ENCODE measurements at regions not wholly inside any gene's neighbourhood (a gene's known extent, or its start where the extent isn't known, plus 50 kb on each side); places are given as distances from the start of the nearest gene placed in this dataset.

GRCh38 chr12:127781336-127781735, 485.6 kb upstream of the TMEM132C start:
- ChIA-PET RAD21 (ENCODE audit: unreplicated experiment) (no interaction called here), SMC1A (ENCODE audit: uncharacterized antibody, unreplicated experiment) (no interaction called here), CTCF (no interaction called here), POLR2A (no interaction called here)
- no peaks in the 10 kb centered on the region for H3K4me1 ChIP-seq (ENCODE audit: control insufficient read depth, insufficient read depth, low read length)
- H2AFZ ChIP-seq (ENCODE audit: control insufficient read depth, low read depth, low read length), result no peak overlapping the region
- intact Hi-C loops (cut with micrococcal nuclease; ENCODE audit: unreplicated experiment), result no loop called here
- 1% methylated on average over 5 of the region's 5 CpGs for WGBS (ENCODE audit: insufficient coverage, insufficient replicate concordance, low lambda C conversion rate, missing lambda C conversion rate)
- H3K9me3 ChIP-seq (replicated peaks; ENCODE audit: control insufficient read depth, insufficient read depth, low read length), result no peaks in the 10 kb centered on the region
- no peak for FAIRE-seq
- TF ChIP-seq USF2 (IDR thresholded peaks at IDR 0.05; ENCODE audit: borderline replicate concordance, low read depth, low read length), result no peak
- DNase-seq (ENCODE audit: low read depth, low spot score), result no peak
- no peak overlapping the region for H3K9ac ChIP-seq (ENCODE audit: control insufficient read depth, insufficient read depth, low read length)
- no TSS peak for BruUV-seq (replicated peaks)
- no peaks in the 10 kb centered on the region for H3K27me3 ChIP-seq (replicated peaks in 1 of 2; ENCODE audit: control insufficient read depth in 2 of 2, insufficient read depth in 2 of 2, low read length in 1 of 2)
- no peak for ATAC-seq
- in situ Hi-C loops (cut with MboI), result no loop called here
- no peaks in the 10 kb centered on the region for H3K36me3 ChIP-seq (ENCODE audit: control insufficient read depth in 2 of 2, insufficient read depth in 2 of 2, low read length in 1 of 2)
- H3K4me3 ChIP-seq, result no peak overlapping the region
- H3K4me2 ChIP-seq (ENCODE audit: control insufficient read depth, insufficient read depth), result no peak overlapping the region
- no peak overlapping the region for H3K27ac ChIP-seq (ENCODE audit: control insufficient read depth, insufficient read depth)
- no peaks in the 10 kb centered on the region for H4K20me1 ChIP-seq (ENCODE audit: control insufficient read depth, insufficient read depth)
- no peaks in the 10 kb centered on the region for H3K79me2 ChIP-seq (ENCODE audit: control insufficient read depth, insufficient read depth, low read length)

- no peaks in the 10 kb centered on the region for H3K27me3 ChIP-seq (replicated peaks in 1 of 2; ENCODE audit: control insufficient read depth in 2 of 2, insufficient read depth in 2 of 2, low read length in 1 of 2)
- BruUV-seq (replicated peaks), result no TSS peak
- H3K79me2 ChIP-seq (ENCODE audit: control insufficient read depth, insufficient read depth, low read length), result no peaks in the 10 kb centered on the region
- no peak overlapping the region for H3K4me3 ChIP-seq
- RAD21 ChIA-PET (ENCODE audit: unreplicated experiment), result no interaction called here
- no peaks in the 10 kb centered on the region for H3K9me3 ChIP-seq (replicated peaks; ENCODE audit: control insufficient read depth, insufficient read depth, low read length)
- SMC1A ChIA-PET (ENCODE audit: uncharacterized antibody, unreplicated experiment), result no interaction called here
- FAIRE-seq (no peak), DNase-seq (ENCODE audit: low read depth, low spot score) (no peak), ATAC-seq (no peak)
- CTCF ChIA-PET, result no interaction called here
- in situ Hi-C loops (cut with MboI) (no loop called here), intact Hi-C loops (cut with micrococcal nuclease; ENCODE audit: unreplicated experiment) (no loop called here)
- no peak overlapping the region for H3K27ac ChIP-seq (ENCODE audit: control insufficient read depth, insufficient read depth)
- no peaks in the 10 kb centered on the region for H3K36me3 ChIP-seq (ENCODE audit: control insufficient read depth in 2 of 2, insufficient read depth in 2 of 2, low read length in 1 of 2)
- H2AFZ ChIP-seq (ENCODE audit: control insufficient read depth, low read depth, low read length), result no peak overlapping the region
- POLR2A ChIA-PET, result no interaction called here
- H3K9ac ChIP-seq (ENCODE audit: control insufficient read depth, insufficient read depth, low read length), result no peak overlapping the region
- no peaks in the 10 kb centered on the region for H3K4me1 ChIP-seq (ENCODE audit: control insufficient read depth, insufficient read depth, low read length)
- no peak overlapping the region for H3K4me2 ChIP-seq (ENCODE audit: control insufficient read depth, insufficient read depth)
- no peaks in the 10 kb centered on the region for H4K20me1 ChIP-seq (ENCODE audit: control insufficient read depth, insufficient read depth)
- WGBS (ENCODE audit: insufficient coverage, insufficient replicate concordance, low lambda C conversion rate, missing lambda C conversion rate), result 30% methylated on average over 5 of the region's 5 CpGs
- TF ChIP-seq NR2C1 (IDR thresholded peaks at IDR 0.05) (no peak), PAX8 (IDR thresholded peaks at IDR 0.05) (no peak), PAX5 (IDR thresholded peaks at IDR 0.05; ENCODE audit: borderline replicate concordance, low read depth, low read length) (no peak), RCOR1 (conservative IDR thresholded peaks at IDR 0.05; ENCODE audit: low read depth, low read length) (no peak)
These were observed 481.4 kb upstream of the TMEM132C start for GRCh38 chr12:127785540-127785939.
